ENCODE measurements at regions not wholly inside any gene's neighbourhood (a gene's known extent, or its start where the extent isn't known, plus 50 kb on each side); places are given as distances from the start of the nearest gene placed in this dataset.
"Not testable (repeated sequence)": the region's sequence is repeated elsewhere in the genome, so short reads cannot be mapped to it uniquely, and the experiment has no call there.

- TF ChIP-seq, protein P1, sequence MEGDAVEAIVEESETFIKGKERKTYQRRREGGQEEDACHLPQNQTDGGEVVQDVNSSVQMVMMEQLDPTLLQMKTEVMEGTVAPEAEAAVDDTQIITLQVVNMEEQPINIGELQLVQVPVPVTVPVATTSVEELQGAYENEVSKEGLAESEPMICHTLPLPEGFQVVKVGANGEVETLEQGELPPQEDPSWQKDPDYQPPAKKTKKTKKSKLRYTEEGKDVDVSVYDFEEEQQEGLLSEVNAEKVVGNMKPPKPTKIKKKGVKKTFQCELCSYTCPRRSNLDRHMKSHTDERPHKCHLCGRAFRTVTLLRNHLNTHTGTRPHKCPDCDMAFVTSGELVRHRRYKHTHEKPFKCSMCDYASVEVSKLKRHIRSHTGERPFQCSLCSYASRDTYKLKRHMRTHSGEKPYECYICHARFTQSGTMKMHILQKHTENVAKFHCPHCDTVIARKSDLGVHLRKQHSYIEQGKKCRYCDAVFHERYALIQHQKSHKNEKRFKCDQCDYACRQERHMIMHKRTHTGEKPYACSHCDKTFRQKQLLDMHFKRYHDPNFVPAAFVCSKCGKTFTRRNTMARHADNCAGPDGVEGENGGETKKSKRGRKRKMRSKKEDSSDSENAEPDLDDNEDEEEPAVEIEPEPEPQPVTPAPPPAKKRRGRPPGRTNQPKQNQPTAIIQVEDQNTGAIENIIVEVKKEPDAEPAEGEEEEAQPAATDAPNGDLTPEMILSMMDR (IDR thresholded peaks at IDR 0.05): not testable (repeated sequence)
- not testable (repeated sequence) for TF ChIP-seq POLR2A (IDR thresholded peaks at IDR 0.05)
Measured at GRCh38 chr7:12043457-12043856, 167.6 kb upstream of the TMEM106B start.
